ENCODE measurements at regions not wholly inside any gene's neighbourhood (a gene's known extent, or its start where the extent isn't known, plus 50 kb on each side); places are given as distances from the start of the nearest gene placed in this dataset.

- no peak for DNase-seq (ENCODE audit: low read depth in 2 of 2)
- no peaks in the 10 kb centered on the region for H3K4me1 ChIP-seq (ENCODE audit: control insufficient read depth, extremely low read depth, insufficient read depth, low read length)
- no peak overlapping the region for H3K27ac ChIP-seq (ENCODE audit: insufficient read depth, low read length)
- no peaks in the 10 kb centered on the region for H3K79me2 ChIP-seq (ENCODE audit: control insufficient read depth, insufficient read depth, low read length)
- H3K27me3 ChIP-seq (ENCODE audit: control insufficient read depth, insufficient read depth, low read length): no peaks in the 10 kb centered on the region
- no peaks in the 10 kb centered on the region for H3K36me3 ChIP-seq (ENCODE audit: control insufficient read depth, insufficient read depth, low read length)
- no peak for TF ChIP-seq EZH2 (IDR thresholded peaks at IDR 0.05; ENCODE audit: low read length, missing control alignments)
- no peak for TF ChIP-seq CTCF (conservative IDR thresholded peaks at IDR 0.05 in 1 of 2, IDR thresholded peaks at IDR 0.05 in 1 of 2; ENCODE audit: low read depth in 1 of 2, low read length in 2 of 2)
- no peak overlapping the region for H3K9ac ChIP-seq (ENCODE audit: insufficient read depth, low read length)
- no peak overlapping the region for H3K4me2 ChIP-seq (ENCODE audit: extremely low read depth, insufficient read depth, low read length)
- no peak overlapping the region for H2AFZ ChIP-seq (ENCODE audit: low read length)
- H3K4me3 ChIP-seq (replicated peaks in 1 of 4; ENCODE audit: control extremely low read depth in 1 of 4, insufficient read depth in 1 of 4, low read depth in 3 of 4, low read length in 4 of 4): no peak overlapping the region
- H3K9me3 ChIP-seq (ENCODE audit: control insufficient read depth, insufficient read depth, low read depth, low read length): no peaks in the 10 kb centered on the region
- H4K20me1 ChIP-seq (ENCODE audit: control insufficient read depth, extremely low read depth, insufficient read depth, low read length): no peaks in the 10 kb centered on the region
Measured at GRCh38 chr12:105854071-105854470, 284.7 kb downstream of the NUAK1 start.

DNA sequence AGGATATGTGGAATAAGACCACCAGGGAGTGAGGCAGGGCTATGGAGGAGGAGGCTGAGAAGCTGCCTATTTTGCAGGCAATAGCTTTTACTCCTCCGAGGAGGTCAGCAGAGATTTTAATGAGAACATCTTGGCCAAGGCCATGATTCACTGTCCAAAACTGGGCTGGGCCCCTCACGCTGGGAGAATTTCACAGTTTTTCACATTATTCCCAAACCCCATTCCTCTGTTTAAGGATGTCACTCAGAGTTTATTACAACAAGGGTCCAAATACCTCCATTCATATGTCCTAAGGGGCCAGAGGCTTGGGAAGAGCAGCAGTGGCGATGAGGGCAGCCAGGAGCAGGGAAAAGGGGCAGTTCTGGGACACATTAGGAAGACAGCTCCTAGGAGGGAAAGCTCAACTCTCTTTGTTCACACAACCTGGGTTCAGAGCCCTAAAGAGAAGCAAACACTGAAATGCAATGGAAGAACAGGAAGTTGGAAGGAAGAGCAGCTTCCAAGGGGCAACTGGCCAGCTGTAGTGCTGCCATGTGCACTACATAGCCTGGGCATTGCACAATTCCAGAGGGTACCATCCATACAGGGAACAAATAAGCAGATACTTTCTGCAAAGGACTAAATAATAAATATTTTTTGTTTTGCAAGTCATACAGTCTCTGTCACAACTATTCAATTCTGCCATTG is 283.2 kb downstream of the NUAK1 start:
- H3K9me3 ChIP-seq (ENCODE audit: control insufficient read depth, insufficient read depth, low read depth, low read length): no peaks in the 10 kb centered on the region

GRCh38 chr12:105856048-105856405 is 282.7 kb downstream of the NUAK1 start:
- no peak overlapping the region for H3K4me2 ChIP-seq (ENCODE audit: extremely low read depth, insufficient read depth, low read length)
- DNase-seq (ENCODE audit: low read depth in 2 of 2): no peak
- H3K4me1 ChIP-seq (ENCODE audit: control insufficient read depth, extremely low read depth, insufficient read depth, low read length): no peaks in the 10 kb centered on the region
- H3K27ac ChIP-seq (ENCODE audit: insufficient read depth, low read length): no peak overlapping the region
- no peak overlapping the region for H2AFZ ChIP-seq (ENCODE audit: low read length)
- TF ChIP-seq EZH2 (IDR thresholded peaks at IDR 0.05; ENCODE audit: low read length, missing control alignments) (no peak), CTCF (conservative IDR thresholded peaks at IDR 0.05 in 1 of 2, IDR thresholded peaks at IDR 0.05 in 1 of 2; ENCODE audit: low read depth in 1 of 2, low read length in 2 of 2) (no peak)
- H3K27me3 ChIP-seq (ENCODE audit: control insufficient read depth, insufficient read depth, low read length): no peaks in the 10 kb centered on the region
- no peak overlapping the region for H3K9ac ChIP-seq (ENCODE audit: insufficient read depth, low read length)
- H3K79me2 ChIP-seq (ENCODE audit: control insufficient read depth, insufficient read depth, low read length): no peaks in the 10 kb centered on the region
- no peaks in the 10 kb centered on the region for H3K9me3 ChIP-seq (ENCODE audit: control insufficient read depth, insufficient read depth, low read depth, low read length)
- H3K4me3 ChIP-seq (replicated peaks in 1 of 4; ENCODE audit: control extremely low read depth in 1 of 4, insufficient read depth in 1 of 4, low read depth in 3 of 4, low read length in 4 of 4): no peak overlapping the region
- H3K36me3 ChIP-seq (ENCODE audit: control insufficient read depth, insufficient read depth, low read length): no peaks in the 10 kb centered on the region
- H4K20me1 ChIP-seq (ENCODE audit: control insufficient read depth, extremely low read depth, insufficient read depth, low read length): no peaks in the 10 kb centered on the region

More for the DNA sequence above, 283.2 kb downstream of the NUAK1 start:
- TF ChIP-seq CTCF (conservative IDR thresholded peaks at IDR 0.05 in 1 of 2, IDR thresholded peaks at IDR 0.05 in 1 of 2; ENCODE audit: low read depth in 1 of 2, low read length in 2 of 2) (no peak), EZH2 (IDR thresholded peaks at IDR 0.05; ENCODE audit: low read length, missing control alignments) (no peak)
- DNase-seq (ENCODE audit: low read depth in 2 of 2): no peak
- H3K27ac ChIP-seq (ENCODE audit: insufficient read depth, low read length): no peak overlapping the region
- H3K79me2 ChIP-seq (ENCODE audit: control insufficient read depth, insufficient read depth, low read length): no peaks in the 10 kb centered on the region
- no peaks in the 10 kb centered on the region for H3K27me3 ChIP-seq (ENCODE audit: control insufficient read depth, insufficient read depth, low read length)
- H3K4me3 ChIP-seq (replicated peaks in 1 of 4; ENCODE audit: control extremely low read depth in 1 of 4, insufficient read depth in 1 of 4, low read depth in 3 of 4, low read length in 4 of 4): no peak overlapping the region
- H4K20me1 ChIP-seq (ENCODE audit: control insufficient read depth, extremely low read depth, insufficient read depth, low read length): no peaks in the 10 kb centered on the region
- no peak overlapping the region for H3K4me2 ChIP-seq (ENCODE audit: extremely low read depth, insufficient read depth, low read length)
- H3K9ac ChIP-seq (ENCODE audit: insufficient read depth, low read length): no peak overlapping the region
- no peaks in the 10 kb centered on the region for H3K36me3 ChIP-seq (ENCODE audit: control insufficient read depth, insufficient read depth, low read length)
- H2AFZ ChIP-seq (ENCODE audit: low read length): no peak overlapping the region
- no peaks in the 10 kb centered on the region for H3K4me1 ChIP-seq (ENCODE audit: control insufficient read depth, extremely low read depth, insufficient read depth, low read length)

Measured in fibroblast of lung (primary cell).